Ascending aorta (tissue), 2 donors: ENCODE measurements at regions not wholly inside any gene's neighbourhood (a gene's known extent, or its start where the extent isn't known, plus 50 kb on each side); places are given as distances from the start of the nearest gene placed in this dataset.

ENCODE experiments used
- DNase-seq, 2 donors: peaks; one replicate each; pipeline ENCODE4 v3.0.0-alpha.2; 2019; ENCODE audit warnings: low spot score in 2 of 2
- H3K27ac ChIP-seq, 2 donors: fragments of 200-600 bp; sonication (generic); one replicate each; pipeline ENCODE4 v1.5.1; 2016 to 2017; ENCODE audit warnings: mild to moderate bottlenecking in 1 of 2
- H3K27me3 ChIP-seq: fragments of 200-600 bp; sonication (generic); one replicate; pipeline ENCODE4 v1.5.1; 2017
- H3K36me3 ChIP-seq, 2 donors: fragments of 200-600 bp; sonication (generic); one replicate each; pipeline ENCODE4 v1.5.1; 2016
- H3K4me1 ChIP-seq, 2 donors: fragments of 200-600 bp; sonication (generic); one replicate each; pipeline ENCODE4 v1.5.1; 2016 to 2017; ENCODE audit warnings: mild to moderate bottlenecking in 1 of 2
- H3K4me3 ChIP-seq, 2 donors: fragments of 200-600 bp; sonication (generic); one replicate each; pipeline ENCODE4 v1.5.1; 2016 to 2017; ENCODE audit warnings: mild to moderate bottlenecking in 1 of 2
- H3K9me3 ChIP-seq, 2 donors: fragments of 200-600 bp; sonication (generic); one replicate each; pipeline ENCODE4 v1.5.1; 2016
- CTCF ChIP-seq, 3 experiments: fragments of 200-600 bp in 2 of 3; fragments of 450-650 bp in 1 of 3; sonication (generic) in 2 of 3; IDR thresholded peaks; one replicate each; pipeline ENCODE4 v1.5.1; 2016 to 2019; ENCODE audit warnings: antibody characterized with exemption in 3 of 3, mild to moderate bottlenecking in 1 of 3, moderate library complexity in 1 of 3
- intact Hi-C: fragments of 100-400 bp; cut with DNase I; formaldehyde crosslinking; loops from one replicate; pipeline ENCODE4 v1.15.1; 2023

- DNase-seq: no peak
- intact Hi-C loops: no loop called here
Observed at GRCh38 chr6:43893073-43893472, 123.1 kb downstream of the VEGFA start.

GRCh38 chr6:43891072-43891870, 121.3 kb downstream of the VEGFA start:
- intact Hi-C loops: no loop called here
- Histone ChIP-seq H3K9me3 (no peaks in the 10 kb centered on the region), H3K4me1 (no peaks in the 10 kb centered on the region), H3K36me3 (no peaks in the 10 kb centered on the region), H3K27me3 (no peaks in the 10 kb centered on the region), H3K27ac (no peak overlapping the region), H3K4me3 (no peak overlapping the region)
- DNase-seq: no peak
- TF ChIP-seq CTCF (IDR thresholded peaks at IDR 0.05): no peak

More at GRCh38 chr6:43893073-43893472, 123.1 kb downstream of the VEGFA start:
- Histone ChIP-seq H3K4me3 (no peak overlapping the region), H3K27me3 (no peaks in the 10 kb centered on the region), H3K36me3 (no peaks in the 10 kb centered on the region), H3K27ac (no peak overlapping the region), H3K9me3 (no peaks in the 10 kb centered on the region), H3K4me1 (no peaks in the 10 kb centered on the region)
- no peak for TF ChIP-seq CTCF (IDR thresholded peaks at IDR 0.05)

GRCh38 chr6:43890197-43891062, 120.4 kb downstream of the VEGFA start:
- intact Hi-C loops: no loop called here
- H3K4me1 ChIP-seq: no peaks in the 10 kb centered on the region
- no peak for DNase-seq
- no peaks in the 10 kb centered on the region for H3K36me3 ChIP-seq
- no peak for TF ChIP-seq CTCF (IDR thresholded peaks at IDR 0.05)
- H3K9me3 ChIP-seq: no peaks in the 10 kb centered on the region
- no peaks in the 10 kb centered on the region for H3K27me3 ChIP-seq
- H3K4me3 ChIP-seq: no peak overlapping the region
- no peak overlapping the region for H3K27ac ChIP-seq

- Histone ChIP-seq H3K36me3 (no peaks in the 10 kb centered on the region), H3K4me3 (no peak overlapping the region), H3K27me3 (no peaks in the 10 kb centered on the region), H3K27ac (no peak overlapping the region), H3K9me3 (no peaks in the 10 kb centered on the region), H3K4me1 (no peaks in the 10 kb centered on the region)
- no peak for DNase-seq
- no peak for TF ChIP-seq CTCF (IDR thresholded peaks at IDR 0.05)
- intact Hi-C loops: no loop called here
Observed at GRCh38 chr6:43887906-43888683, 118.1 kb downstream of the VEGFA start.

GRCh38 chr6:43887340-43887858, 117.4 kb downstream of the VEGFA start:
- H3K4me1 ChIP-seq: no peaks in the 10 kb centered on the region
- DNase-seq: no peak
- no peak for TF ChIP-seq CTCF (IDR thresholded peaks at IDR 0.05)
- intact Hi-C loops: no loop called here
- H3K9me3 ChIP-seq: no peaks in the 10 kb centered on the region
- H3K36me3 ChIP-seq: no peaks in the 10 kb centered on the region
- no peak overlapping the region for H3K4me3 ChIP-seq
- no peaks in the 10 kb centered on the region for H3K27me3 ChIP-seq
- no peak overlapping the region for H3K27ac ChIP-seq
